ENCODE measurements at regions not wholly inside any gene's neighbourhood (a gene's known extent, or its start where the extent isn't known, plus 50 kb on each side); places are given as distances from the start of the nearest gene placed in this dataset.
A peak's percentile ranks its signal among the peaks of the same experiment; 100 is the strongest.

GRCh38 chr16:27695161-27695560 is 145.2 kb downstream of the KATNIP start:
- H3K4me1 ChIP-seq (ENCODE audit: control insufficient read depth in 2 of 3, insufficient read depth in 2 of 3, low read depth in 1 of 3, low read length in 3 of 3): no peaks in the 10 kb centered on the region
- TF ChIP-seq CTCF (IDR thresholded peaks at IDR 0.05; ENCODE audit: borderline replicate concordance, extremely low read depth, insufficient read depth): no peak
- intact Hi-C loops (cut with DNase I): no loop called here
- peaks cover 2 to 7% (median 5%) of the 10 kb centered on the region in 3 donors for H3K36me3 ChIP-seq (ENCODE audit: control insufficient read depth in 2 of 3, insufficient read depth in 3 of 3, low read length in 3 of 3)
- peak in 1 of 5 donors; percentile 14 for DNase-seq
- FAIRE-seq: no peak
- no peak overlapping the region for H3K4me3 ChIP-seq (ENCODE audit: low read length in 3 of 3)
- no peaks in the 10 kb centered on the region for H3K9me3 ChIP-seq (ENCODE audit: control insufficient read depth in 2 of 3, insufficient read depth in 1 of 3, low read length in 3 of 3)
- no peak overlapping the region for H3K27ac ChIP-seq (ENCODE audit: low read depth in 2 of 2, low read length in 2 of 2)
- no peak overlapping the region for H3K9ac ChIP-seq (ENCODE audit: low read length in 3 of 3)
- no peaks in the 10 kb centered on the region for H3K27me3 ChIP-seq (ENCODE audit: control insufficient read depth, insufficient read depth, low read length)

DNA sequence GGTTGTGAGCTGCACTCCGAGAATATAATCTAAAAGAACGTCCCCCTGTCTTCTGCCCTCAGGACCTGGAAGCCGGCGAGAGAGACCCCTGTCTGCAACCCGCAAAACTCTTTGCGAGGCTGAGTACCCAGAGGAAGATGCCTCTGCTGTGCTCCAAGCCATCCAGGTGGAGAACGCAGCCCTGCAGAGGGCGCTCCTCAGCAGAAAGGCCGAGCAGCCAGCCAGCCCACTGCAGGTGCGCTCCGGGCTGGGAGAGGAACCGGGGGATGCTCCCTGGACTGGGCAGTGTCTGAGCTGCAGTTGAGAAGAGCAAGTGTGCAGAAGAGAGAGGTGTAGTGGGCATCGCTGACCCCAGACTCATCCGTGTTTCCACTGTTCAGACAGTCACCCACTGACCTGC is 148.3 kb downstream of the KATNIP start:
- Histone ChIP-seq H3K27ac (ENCODE audit: low read depth in 2 of 2, low read length in 2 of 2) (no peak overlapping the region), H3K9me3 (ENCODE audit: control insufficient read depth in 2 of 3, insufficient read depth in 1 of 3, low read length in 3 of 3) (no peaks in the 10 kb centered on the region), H3K4me3 (ENCODE audit: low read length in 3 of 3) (no peak overlapping the region), H3K4me1 (ENCODE audit: control insufficient read depth in 2 of 3, insufficient read depth in 2 of 3, low read depth in 1 of 3, low read length in 3 of 3) (peaks cover 0 to 7% (median 0%) of the 10 kb centered on the region in 3 donors), H3K27me3 (ENCODE audit: control insufficient read depth, insufficient read depth, low read length) (no peaks in the 10 kb centered on the region), H3K9ac (ENCODE audit: low read length in 3 of 3) (no peak overlapping the region), H3K36me3 (ENCODE audit: control insufficient read depth in 2 of 3, insufficient read depth in 3 of 3, low read length in 3 of 3) (peaks cover 2 to 7% (median 5%) of the 10 kb centered on the region in 3 donors)
- DNase-seq (peak in 4 of 5 donors; percentile 27 to 54 (median 36)), FAIRE-seq (no peak)
- intact Hi-C loops (cut with DNase I): no loop called here
- no peak for TF ChIP-seq CTCF (IDR thresholded peaks at IDR 0.05; ENCODE audit: borderline replicate concordance, extremely low read depth, insufficient read depth)

- DNase-seq: peak in 1 of 5 donors; percentile 37
- H3K9ac ChIP-seq (ENCODE audit: low read length in 3 of 3): no peak overlapping the region
Measured at GRCh38 chr16:27698746-27699145, 148.8 kb downstream of the KATNIP start.

More at GRCh38 chr16:27698746-27699145, 148.8 kb downstream of the KATNIP start:
- peaks cover 2 to 7% (median 5%) of the 10 kb centered on the region in 3 donors for H3K36me3 ChIP-seq (ENCODE audit: control insufficient read depth in 2 of 3, insufficient read depth in 3 of 3, low read length in 3 of 3)
- H3K27me3 ChIP-seq (ENCODE audit: control insufficient read depth, insufficient read depth, low read length): no peaks in the 10 kb centered on the region
- H3K4me3 ChIP-seq (ENCODE audit: low read length in 3 of 3): no peak overlapping the region
- FAIRE-seq: no peak
- intact Hi-C loops (cut with DNase I): no loop called here
- H3K9me3 ChIP-seq (ENCODE audit: control insufficient read depth in 2 of 3, insufficient read depth in 1 of 3, low read length in 3 of 3): no peaks in the 10 kb centered on the region
- H3K27ac ChIP-seq (ENCODE audit: low read depth in 2 of 2, low read length in 2 of 2): no peak overlapping the region
- H3K4me1 ChIP-seq (ENCODE audit: control insufficient read depth in 2 of 3, insufficient read depth in 2 of 3, low read depth in 1 of 3, low read length in 3 of 3): peaks cover 0 to 7% (median 0%) of the 10 kb centered on the region in 3 donors
- TF ChIP-seq CTCF (IDR thresholded peaks at IDR 0.05; ENCODE audit: borderline replicate concordance, extremely low read depth, insufficient read depth): no peak
